ENCODE measurements at regions not wholly inside any gene's neighbourhood (a gene's known extent, or its start where the extent isn't known, plus 50 kb on each side); places are given as distances from the start of the nearest gene placed in this dataset.

GRCh38 chr14:49206828-49207227 is 379.4 kb downstream of the RPS29 start:
- TF ChIP-seq YY1 (IDR thresholded peaks at IDR 0.05; ENCODE audit: insufficient read depth, insufficient read length) (no peak), SUZ12 (IDR thresholded peaks at IDR 0.05; ENCODE audit: extremely low read depth, insufficient read depth, insufficient read length) (no peak), ZNF274 (IDR thresholded peaks at IDR 0.05; ENCODE audit: low read depth, low read length) (no peak)
